Panc1 (cell line): ENCODE measurements at regions not wholly inside any gene's neighbourhood (a gene's known extent, or its start where the extent isn't known, plus 50 kb on each side); places are given as distances from the start of the nearest gene placed in this dataset.
"Not testable (repeated sequence)": the region's sequence is repeated elsewhere in the genome, so short reads cannot be mapped to it uniquely, and the experiment has no call there.

Experiments used
- ATAC-seq: fragments of 200-7000 bp; cut with Tn5 transposase; 2 replicates; pipeline ENCODE4 v1.9.1; 2020; ENCODE audit warnings: mild to moderate bottlenecking, moderate library complexity
- BruUV-seq: library from RNA; stranded (reverse); fragments of 400-500 nt; replicated peaks from 2 replicates; lab custom pipeline; 2021; lab: Mats Ljungman, UMichigan
- CTCF ChIA-PET: fragments of 300-600 bp; sonication (Branson Sonifier 250); formaldehyde crosslinking; loops from one replicate; lab custom pipeline; 2022; ENCODE audit warnings: antibody characterized with exemption; lab: Charles Lee
- POLR2A ChIA-PET: fragments of 300-600 bp; sonication (Branson Sonifier 250); formaldehyde crosslinking; loops from one replicate; lab custom pipeline; 2022; ENCODE audit warnings: antibody characterized with exemption; lab: Charles Lee
- DNase-seq: peaks from one replicate; pipeline ENCODE4 v3.0.0-alpha.2; 2010; ENCODE audit warnings: low read depth, low spot score
- H3K27ac ChIP-seq: 2 replicates; pipeline ENCODE4 v1.5.1; 2011; ENCODE audit warnings: mild to moderate bottlenecking, low read length, inconsistent platforms
- H3K27me3 ChIP-seq: fragments of 200-500 bp; sonication (Bioruptor generic); 2 replicates; pipeline ENCODE4 v1.6.0; 2014; ENCODE audit warnings: low read length, inconsistent platforms; ENCODE audit not compliant: control insufficient read depth, insufficient read depth
- H3K36me3 ChIP-seq: fragments of 200-500 bp; sonication (Bioruptor generic); 2 replicates; pipeline ENCODE4 v1.5.1; 2014; ENCODE audit warnings: inconsistent platforms, mild to moderate bottlenecking, low read length, moderate library complexity; ENCODE audit not compliant: control insufficient read depth, insufficient read depth
- H3K4me1 ChIP-seq: 2 replicates; pipeline ENCODE4 v1.5.1; 2011; ENCODE audit warnings: inconsistent platforms, mild to moderate bottlenecking, low read length, moderate library complexity; ENCODE audit not compliant: control insufficient read depth, insufficient read depth
- H3K4me3 ChIP-seq, 2 experiments: 2 replicates each; pipeline ENCODE4 v1.5.1; 2011 to 2012; ENCODE audit warnings: low read depth in 2 of 2, low read length in 2 of 2, mild to moderate bottlenecking in 2 of 2, inconsistent platforms in 1 of 2, moderate library complexity in 1 of 2
- H3K9me3 ChIP-seq: fragments of 200-500 bp; sonication (Bioruptor generic); 2 replicates; pipeline ENCODE4 v1.5.1; 2014; ENCODE audit warnings: low read depth, mild to moderate bottlenecking, inconsistent platforms, low read length, moderate library complexity; ENCODE audit not compliant: control insufficient read depth, insufficient read depth
- CTCF ChIP-seq: fragments of 450-650 bp; IDR thresholded peaks from 2 replicates; pipeline ENCODE4 v1.5.1; 2017; ENCODE audit warnings: mild to moderate bottlenecking
- POLR2AphosphoS5 ChIP-seq: IDR thresholded peaks from 2 replicates; pipeline ENCODE4 v1.6.1; 2012; ENCODE audit warnings: mild to moderate bottlenecking, low read depth, low read length, moderate library complexity
- REST ChIP-seq, 2 experiments: IDR thresholded peaks; 2 replicates each; pipeline ENCODE4 v1.6.1; 2011 to 2012; ENCODE audit warnings: low read depth in 2 of 2, control low read depth in 1 of 2, low read length in 1 of 2, mild to moderate bottlenecking in 1 of 2, moderate library complexity in 1 of 2; ENCODE audit not compliant: insufficient read depth in 1 of 2
- SIN3A ChIP-seq: IDR thresholded peaks from 2 replicates; pipeline ENCODE4 v1.6.1; 2012; ENCODE audit warnings: low read depth, mild to moderate bottlenecking, low read length, moderate library complexity, borderline replicate concordance; ENCODE audit not compliant: insufficient read depth
- TCF7L2 ChIP-seq: IDR thresholded peaks from 2 replicates; pipeline ENCODE4 v1.6.1; 2011; ENCODE audit warnings: mild to moderate bottlenecking, low read depth, low read length, inconsistent platforms
- in situ Hi-C: cut with HindIII; loops from 2 replicates; pipeline ENCODE4 v1.10.0; 2016; ENCODE audit warnings: low sequenced_read_pairs, low pct_unique_long_range_greater_than_20kb
- intact Hi-C: fragments of 100-400 bp; cut with micrococcal nuclease; formaldehyde crosslinking; loops from one replicate; pipeline ENCODE4 v1.10.0; 2022; ENCODE audit not compliant: unreplicated experiment

- ATAC-seq (no peak), DNase-seq (no peak)
- H3K4me1 ChIP-seq: no peaks in the 10 kb centered on the region
- H3K27ac ChIP-seq: no peak overlapping the region
- in situ Hi-C loops: no loop called here
- ChIA-PET CTCF (no interaction called here), POLR2A (no interaction called here)
- BruUV-seq: no TSS peak
- H3K4me3 ChIP-seq: no peak overlapping the region
- intact Hi-C loops: no loop called here
- no peaks in the 10 kb centered on the region for H3K9me3 ChIP-seq
- no peaks in the 10 kb centered on the region for H3K27me3 ChIP-seq
- no peaks in the 10 kb centered on the region for H3K36me3 ChIP-seq
- TF ChIP-seq TCF7L2: no peak
Observed at GRCh38 chr2:220814441-220814840, 757.7 kb downstream of the EPHA4 start.

GRCh38 chr2:220815698-220816097 lies 756.4 kb downstream of the EPHA4 start:
- ChIA-PET POLR2A (no interaction called here), CTCF (no interaction called here)
- in situ Hi-C loops: no loop called here
- H3K4me1 ChIP-seq: no peaks in the 10 kb centered on the region
- no peak overlapping the region for H3K4me3 ChIP-seq
- ATAC-seq: no peak
- DNase-seq: no peak
- no peaks in the 10 kb centered on the region for H3K9me3 ChIP-seq
- intact Hi-C loops: no loop called here
- TF ChIP-seq REST (IDR thresholded peaks at IDR 0.05; ENCODE audit: insufficient read depth in 1 of 2, low read depth in 2 of 2, low read length in 1 of 2): no peak
- no peaks in the 10 kb centered on the region for H3K27me3 ChIP-seq
- BruUV-seq: no TSS peak
- no peak overlapping the region for H3K27ac ChIP-seq
- no peaks in the 10 kb centered on the region for H3K36me3 ChIP-seq

GRCh38 chr2:220821683-220822082 lies 750.4 kb downstream of the EPHA4 start:
- POLR2A ChIA-PET: no interaction called here
- intact Hi-C loops (no loop called here), in situ Hi-C loops (no loop called here)
- DNase-seq (no peak), ATAC-seq (no peak)
- H3K27me3 ChIP-seq: no peaks in the 10 kb centered on the region
- H3K36me3 ChIP-seq: no peaks in the 10 kb centered on the region
- no peaks in the 10 kb centered on the region for H3K9me3 ChIP-seq
- TF ChIP-seq SIN3A (no peak), REST (IDR thresholded peaks at IDR 0.05; ENCODE audit: insufficient read depth in 1 of 2, low read depth in 2 of 2, low read length in 1 of 2) (no peak), POLR2AphosphoS5 (no peak), TCF7L2 (no peak), CTCF (no peak)
- CTCF ChIA-PET: no interaction called here
- no TSS peak for BruUV-seq
- no peak overlapping the region for H3K4me3 ChIP-seq
- no peak overlapping the region for H3K27ac ChIP-seq
- H3K4me1 ChIP-seq: no peaks in the 10 kb centered on the region

GRCh38 chr2:220823590-220823989 lies 748.5 kb downstream of the EPHA4 start:
- H3K36me3 ChIP-seq, POLR2A ChIA-PET, BruUV-seq, H3K4me3 ChIP-seq, H3K4me1 ChIP-seq, CTCF ChIA-PET, H3K27ac ChIP-seq, H3K9me3 ChIP-seq, in situ Hi-C loops, H3K27me3 ChIP-seq, intact Hi-C loops, ATAC-seq, DNase-seq: not testable (repeated sequence)
